Hematopoietic multipotent progenitor cell treated with erythropoietin and hydrocortisone succinate and interleukin-3 and kit ligand, for 8 days (in vitro differentiated cells): ENCODE measurements at regions not wholly inside any gene's neighbourhood (a gene's known extent, or its start where the extent isn't known, plus 50 kb on each side); places are given as distances from the start of the nearest gene placed in this dataset.
A peak's percentile ranks its signal among the peaks of the same experiment; 100 is the strongest.
"Not testable (repeated sequence)": the region's sequence is repeated elsewhere in the genome, so short reads cannot be mapped to it uniquely, and the experiment has no call there.

Source experiments
- DNase-seq: peaks from one replicate; pipeline ENCODE4 v3.0.0-alpha.2; 2015

DNA sequence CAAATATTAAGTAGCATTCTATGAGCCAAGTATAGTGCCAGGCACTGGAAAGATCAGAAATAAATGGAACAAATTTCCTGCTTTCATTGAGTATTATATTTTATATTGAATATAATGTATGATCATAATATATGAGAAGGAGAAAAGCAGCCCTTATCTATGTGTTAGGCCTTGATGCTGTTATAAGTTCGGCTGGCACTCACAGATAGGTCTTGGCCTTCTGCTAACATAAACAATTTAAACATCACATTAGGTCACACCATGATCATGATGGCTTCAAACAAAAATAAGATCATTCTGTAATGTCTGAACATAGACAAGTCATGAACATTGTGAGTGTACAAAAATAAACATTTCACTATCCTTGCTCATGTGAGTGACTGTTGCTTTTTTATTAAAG, 584.0 kb upstream of the ZNF385D start:
- peak; percentile 51 for DNase-seq

DNA sequence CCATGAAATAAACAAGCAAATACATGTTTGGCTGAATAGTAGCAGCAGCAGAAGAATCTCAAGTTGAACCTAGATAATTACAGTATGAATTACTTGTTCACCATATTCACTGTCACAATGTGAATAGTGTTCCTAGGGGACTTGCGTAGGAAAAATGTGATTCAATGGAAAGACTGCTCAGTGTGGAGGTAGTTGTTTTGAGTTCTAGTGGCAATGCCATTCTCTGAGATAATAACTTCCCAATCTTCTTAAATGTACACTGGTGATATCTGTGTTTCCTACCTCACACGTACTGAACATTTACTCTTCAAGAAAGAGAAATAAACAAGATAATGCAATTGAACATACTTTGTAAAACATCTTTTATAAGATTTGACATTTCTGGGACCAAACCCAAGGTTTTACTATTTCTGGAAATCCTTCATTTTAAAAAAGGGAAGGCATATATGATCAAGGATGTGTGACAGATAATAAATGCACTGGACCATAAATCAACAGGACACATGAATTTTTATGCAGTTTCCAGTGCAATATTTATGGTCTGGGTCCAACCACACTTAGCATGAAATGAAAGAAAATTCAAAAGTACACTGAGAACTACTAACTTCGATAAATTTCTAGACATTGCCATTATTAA, 598.3 kb upstream of the ZNF385D start:
- no peak for DNase-seq

DNA sequence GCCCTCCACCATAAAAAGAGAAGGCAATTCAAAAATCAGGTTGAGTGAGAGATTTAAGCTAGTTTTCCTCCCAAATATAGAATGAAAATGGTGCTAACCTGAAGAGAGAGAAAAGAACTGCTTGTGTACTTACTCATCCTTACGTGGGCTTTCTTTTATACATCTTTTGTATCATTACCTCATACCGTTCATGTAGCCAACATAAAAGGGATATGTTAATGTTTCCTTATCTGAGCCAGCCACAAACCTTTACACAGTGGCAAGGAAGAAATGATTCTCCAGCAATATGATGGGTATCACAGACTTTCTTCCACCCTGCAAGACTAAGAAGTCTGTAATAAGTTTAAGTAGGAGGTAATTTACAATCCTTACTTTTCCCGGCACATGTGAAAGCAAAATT, 600.8 kb upstream of the ZNF385D start:
- DNase-seq = peak; percentile 16

DNA sequence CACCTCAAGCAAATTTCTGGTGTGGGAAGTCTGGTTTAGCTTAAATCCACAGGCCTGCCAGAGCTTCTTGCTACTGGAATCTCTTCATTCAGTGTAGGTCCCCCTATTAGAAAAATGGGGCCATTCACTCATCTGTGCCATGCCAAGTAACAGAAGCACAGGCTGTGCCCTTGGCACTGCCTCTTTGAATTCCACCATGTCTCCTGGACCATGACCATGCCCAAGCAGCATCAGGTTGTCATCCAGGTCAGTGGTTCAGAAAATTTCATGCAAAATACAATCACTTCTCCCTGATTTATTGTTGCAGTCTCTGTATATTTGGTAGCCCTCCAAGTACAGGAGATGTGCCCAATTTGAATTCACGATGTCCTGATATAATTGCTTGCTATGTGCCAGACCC, 602.1 kb upstream of the ZNF385D start:
- no peak for DNase-seq

DNA sequence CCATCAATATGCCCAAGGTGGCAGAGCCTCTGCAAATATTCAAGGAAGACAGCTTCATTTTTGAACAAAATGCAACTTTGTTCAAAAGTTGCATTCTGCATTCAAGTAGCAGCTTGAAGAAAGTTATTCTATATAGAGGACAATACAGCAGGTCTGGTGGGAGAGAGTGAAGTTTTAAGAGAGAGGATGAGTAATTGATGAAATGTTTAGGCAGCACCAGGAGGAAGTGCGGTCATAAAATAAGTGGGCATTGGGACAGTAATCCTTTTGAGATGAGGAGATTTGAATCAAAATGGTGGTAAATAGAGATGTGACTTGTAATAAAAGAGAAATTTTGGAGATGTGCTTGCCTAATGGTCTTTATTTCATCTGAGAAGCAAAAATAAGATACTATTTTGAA, 607.3 kb upstream of the ZNF385D start:
- no peak for DNase-seq

DNA sequence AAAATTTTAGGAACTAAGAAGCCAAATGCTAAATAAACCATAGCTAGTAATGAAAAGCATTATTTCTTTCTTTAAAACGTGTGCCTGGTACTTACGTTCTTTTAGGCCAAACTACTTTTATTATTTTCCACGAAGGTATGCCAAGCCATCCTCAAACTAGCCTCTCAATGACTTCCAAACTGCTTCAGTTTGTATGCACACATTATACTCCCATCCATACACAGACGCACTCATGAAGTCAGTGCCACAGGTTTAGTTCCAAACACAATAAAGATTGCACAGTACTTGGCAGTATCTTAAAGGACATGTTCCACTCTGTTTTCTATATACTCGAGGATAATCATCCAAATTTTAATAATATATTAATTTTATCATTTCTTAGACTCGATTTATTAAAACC, 609.2 kb upstream of the ZNF385D start:
- DNase-seq = no peak

DNA sequence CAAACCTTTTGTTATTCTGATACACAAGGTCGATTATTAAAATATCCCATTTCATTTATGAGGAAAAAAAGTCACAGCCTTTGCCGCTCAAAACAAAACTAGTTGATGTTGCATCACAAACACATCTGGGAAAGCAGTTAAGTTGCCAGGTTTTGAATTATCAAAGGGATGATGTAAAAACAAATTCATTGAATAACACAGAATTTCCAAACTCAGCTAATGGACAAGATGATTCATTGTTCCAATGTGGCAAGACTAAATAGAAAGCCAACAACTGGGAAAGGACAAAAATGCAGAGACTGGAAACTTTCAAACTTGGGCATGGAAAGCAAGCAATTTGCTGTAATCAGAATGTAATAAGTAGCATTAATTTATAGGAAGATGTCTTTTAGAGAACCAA, 610.0 kb upstream of the ZNF385D start:
- DNase-seq = no peak

DNA sequence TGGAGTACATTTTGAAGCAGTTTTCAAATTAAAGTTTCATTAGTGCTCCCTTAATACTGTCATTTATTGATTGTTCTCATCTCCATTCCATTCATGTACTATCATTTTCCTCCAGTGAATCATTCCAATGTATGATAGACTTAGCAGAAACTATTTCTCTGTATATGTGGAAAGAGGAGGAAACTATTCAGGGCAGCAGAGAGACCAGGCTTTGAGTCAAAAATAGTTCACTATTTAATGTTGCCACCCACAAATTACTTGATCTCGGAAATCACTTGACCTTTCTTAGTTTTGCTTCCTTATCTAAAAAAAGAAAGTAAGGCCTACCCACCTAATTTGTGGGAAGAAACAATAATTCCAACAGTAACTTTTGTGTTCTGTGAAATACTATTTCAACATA, 610.5 kb upstream of the ZNF385D start:
- no peak for DNase-seq

DNA sequence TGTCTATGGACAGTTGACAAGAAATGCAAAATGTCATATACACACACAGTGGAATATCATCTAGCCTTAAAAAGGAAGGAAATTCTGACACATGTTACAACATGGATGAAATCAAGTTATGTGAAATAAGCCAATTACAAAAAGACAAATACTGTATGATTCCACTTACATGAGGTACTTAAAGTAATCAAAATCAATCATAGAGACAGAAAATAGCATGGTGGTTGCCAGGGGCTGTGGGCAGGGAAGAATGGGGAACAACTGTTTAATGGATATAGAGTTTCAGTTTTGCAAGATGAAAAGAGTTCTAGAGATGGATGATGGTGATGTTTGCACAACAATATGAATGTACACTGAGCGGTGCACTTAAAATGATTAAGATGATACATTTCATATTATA, 613.8 kb upstream of the ZNF385D start:
- DNase-seq = no peak

DNA sequence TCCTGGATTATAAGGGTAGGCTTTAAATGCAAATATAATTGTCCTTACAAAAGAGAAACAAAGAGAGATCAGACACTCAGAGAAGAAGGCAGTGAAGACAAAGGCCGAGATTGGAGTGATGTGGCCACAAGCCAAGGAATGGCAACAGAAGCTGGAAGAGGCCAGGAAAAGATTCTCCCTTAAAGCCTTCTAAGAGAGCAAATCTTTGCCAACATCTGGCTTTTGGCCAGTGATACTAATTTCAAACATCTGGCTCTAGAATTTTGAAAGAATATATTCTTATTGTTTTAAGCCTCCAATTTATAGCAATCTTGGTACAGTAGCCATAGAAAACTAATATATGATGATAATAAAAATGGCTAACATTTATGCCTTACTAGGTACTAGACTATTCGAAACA, 615.8 kb upstream of the ZNF385D start:
- no peak for DNase-seq

DNA sequence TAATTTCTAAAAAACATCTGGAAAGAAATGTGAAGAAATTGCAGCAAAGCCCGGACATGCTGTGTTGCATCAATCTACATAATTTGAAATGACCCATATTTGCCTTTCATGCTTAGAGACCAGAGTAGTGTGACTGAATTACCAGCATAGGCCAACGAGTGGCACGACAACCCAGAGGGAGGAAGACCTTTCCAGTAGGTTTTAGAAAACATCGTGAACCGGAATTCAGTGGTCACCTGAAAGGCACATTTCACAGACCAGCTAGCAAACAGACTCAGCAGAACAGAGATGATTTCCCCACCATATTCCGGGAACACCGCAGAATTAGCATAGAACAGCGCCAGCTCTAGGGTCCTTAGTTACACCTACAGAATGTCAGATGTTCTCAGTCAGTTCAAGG, 620.0 kb upstream of the ZNF385D start:
- peak; percentile 36 for DNase-seq

DNA sequence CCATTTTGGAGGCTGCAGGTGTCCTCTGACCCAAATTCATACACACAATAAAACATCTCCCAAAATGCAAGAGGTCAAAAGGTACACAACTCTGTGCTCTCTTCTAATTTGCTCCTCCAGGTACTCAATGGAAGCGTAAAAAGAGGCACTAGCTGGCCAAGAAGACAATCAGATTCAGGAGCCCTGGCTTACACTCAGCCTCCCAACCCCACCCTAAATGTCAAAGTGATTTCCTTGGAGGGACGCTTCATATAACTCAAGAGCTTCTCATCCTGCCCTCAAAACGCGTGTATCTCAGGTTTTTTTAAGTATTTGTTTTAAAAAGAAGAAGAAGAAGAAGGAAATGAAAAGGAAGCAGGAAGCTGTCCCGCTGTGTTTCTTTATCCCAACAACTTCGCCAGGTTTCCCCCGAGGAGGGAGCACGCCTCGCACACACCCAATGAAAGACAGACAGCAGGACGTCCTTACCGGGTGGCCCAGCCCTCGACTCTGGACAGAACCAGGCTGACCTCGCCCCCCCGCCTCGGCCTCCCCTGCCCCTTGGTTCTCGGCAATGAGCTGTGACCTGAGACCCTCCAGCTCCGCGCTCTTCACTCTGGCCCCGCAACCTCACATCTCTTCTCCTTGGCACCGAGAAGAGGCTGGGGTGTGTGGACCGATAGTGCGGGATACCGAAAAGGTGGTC, 620.7 kb upstream of the ZNF385D start:
- DNase-seq = peak; percentile 34

DNA sequence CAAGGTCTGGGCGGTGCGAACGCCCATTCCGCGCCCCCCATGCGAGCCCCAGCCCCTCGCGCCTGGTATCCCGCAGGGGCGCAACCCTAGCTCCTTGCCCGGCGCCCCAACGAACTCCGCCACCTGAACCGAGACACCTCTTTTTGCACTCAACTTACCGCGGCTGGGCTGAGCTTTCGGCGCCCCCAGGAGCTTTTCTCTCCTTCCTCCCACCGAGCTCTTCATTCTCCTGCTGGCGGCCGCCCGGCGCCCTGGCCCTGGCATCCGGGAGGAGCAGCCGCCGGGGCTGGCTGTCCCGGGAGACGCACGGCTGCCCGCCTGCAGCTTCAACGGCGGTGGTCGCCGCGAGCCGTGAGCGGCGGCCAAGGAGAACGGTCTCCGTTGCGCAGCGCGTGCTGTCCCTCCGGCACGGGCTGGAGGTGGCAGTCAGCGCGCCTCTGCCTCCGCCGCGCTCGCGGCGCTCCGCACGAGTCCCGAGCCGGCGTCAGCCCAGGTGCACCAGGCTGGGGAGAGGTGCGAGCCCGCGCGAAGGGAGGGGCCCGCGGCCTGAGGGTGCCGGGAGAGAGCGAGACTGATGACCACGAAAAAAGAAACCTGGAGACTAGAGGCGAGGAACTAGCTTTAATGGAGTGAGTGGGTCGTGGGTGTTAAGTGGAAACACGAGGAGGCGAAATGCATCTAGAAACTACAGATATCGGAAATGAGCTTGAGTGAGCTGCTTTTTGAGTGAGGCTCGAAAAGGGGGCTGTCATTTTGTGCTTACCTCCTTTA, 621.5 kb upstream of the ZNF385D start:
- DNase-seq = peak; percentile 26

DNA sequence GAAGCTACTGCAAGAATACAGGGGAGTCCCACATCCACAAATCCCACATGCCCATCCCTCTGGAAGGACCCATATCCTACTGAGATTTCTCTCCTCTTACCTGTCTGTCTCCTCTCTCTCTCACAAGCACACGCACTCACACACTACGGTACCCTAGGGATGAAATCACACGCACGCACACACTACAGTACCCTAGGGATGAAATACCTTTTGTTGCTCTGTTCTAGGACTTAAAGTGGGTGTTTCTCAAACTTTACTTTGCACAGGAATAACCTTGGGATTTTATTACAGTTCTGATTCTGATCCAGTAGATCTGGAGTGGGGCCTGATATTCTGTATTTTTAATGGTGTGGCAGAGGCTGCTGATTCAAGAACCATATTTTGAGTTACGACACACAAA, 622.2 kb upstream of the ZNF385D start:
- no peak for DNase-seq

DNA sequence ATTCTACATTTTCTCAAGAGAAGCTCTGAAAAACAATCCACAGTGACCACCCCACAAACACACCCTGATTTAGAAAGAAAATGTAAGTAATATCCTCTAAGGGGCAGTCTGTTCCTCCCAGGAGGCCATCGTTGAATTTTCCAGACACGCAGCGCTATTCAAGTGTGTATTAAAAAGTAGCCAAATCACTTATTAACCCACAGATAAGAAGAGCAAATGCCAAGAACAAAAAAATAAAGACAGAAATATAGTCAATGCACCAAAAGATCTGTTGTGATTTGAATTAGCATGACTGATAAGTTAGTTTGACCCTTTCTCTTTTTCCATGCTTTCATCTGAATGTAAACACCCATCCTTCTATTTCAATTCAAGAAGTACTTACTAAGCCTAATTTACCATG, 622.8 kb upstream of the ZNF385D start:
- DNase-seq = no peak

DNA sequence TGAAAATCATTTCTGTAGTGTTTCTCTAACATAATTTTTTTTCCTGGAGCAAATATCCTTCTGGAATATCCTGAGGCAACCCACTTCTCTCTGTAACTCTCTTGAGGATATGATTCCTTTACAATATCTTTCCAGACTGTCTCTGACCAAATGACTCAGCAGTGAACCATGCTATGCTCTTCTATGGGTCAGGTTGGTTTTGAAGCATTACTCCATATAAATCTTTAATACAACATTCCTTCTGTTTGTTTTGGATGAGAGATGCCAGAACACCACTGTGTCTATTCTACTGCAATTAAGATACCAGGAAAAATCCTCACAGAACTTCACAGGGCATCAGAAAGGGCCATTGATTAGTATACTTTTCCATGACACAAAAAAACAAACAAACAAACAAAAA, 626.4 kb upstream of the ZNF385D start:
- no peak for DNase-seq

DNA sequence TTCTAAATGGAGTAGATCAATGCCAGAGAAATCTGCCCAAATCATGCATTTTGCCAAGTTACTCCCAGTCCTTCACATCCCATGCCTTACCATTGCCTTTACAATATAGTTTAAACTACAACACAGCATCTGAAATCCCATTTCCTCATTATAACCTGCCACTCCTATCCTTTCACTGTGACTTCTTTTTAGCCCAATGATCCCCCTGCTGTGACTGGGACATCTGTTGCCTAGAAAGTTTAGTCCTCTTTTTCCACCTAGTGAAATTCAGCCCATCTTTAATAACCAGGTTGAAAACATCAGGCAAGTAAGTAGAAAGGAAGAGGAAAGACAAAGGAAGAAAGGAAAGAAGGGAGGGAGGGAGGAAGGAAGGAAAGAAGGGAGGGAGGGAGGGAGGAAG, 627.9 kb upstream of the ZNF385D start:
- DNase-seq = no peak

DNA sequence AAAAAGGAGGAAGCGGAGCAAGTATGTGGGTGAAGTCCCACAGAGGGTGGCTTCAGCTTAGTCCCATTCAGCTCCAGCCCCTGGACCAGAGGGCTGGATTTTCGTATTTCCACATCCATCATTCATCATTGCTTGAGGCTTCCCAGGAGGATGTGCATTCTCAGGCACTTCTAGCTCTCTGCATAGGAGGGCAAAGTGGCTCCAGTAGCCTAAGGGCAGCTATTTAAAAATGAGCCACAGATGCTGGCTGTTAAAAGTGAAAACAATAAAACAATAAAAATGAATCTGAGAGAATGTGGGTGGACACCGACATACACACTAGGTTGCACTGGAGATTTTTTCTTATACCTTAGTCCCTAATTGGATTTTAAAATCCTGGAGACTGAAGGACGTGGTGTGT, 629.2 kb upstream of the ZNF385D start:
- DNase-seq = no peak

DNA sequence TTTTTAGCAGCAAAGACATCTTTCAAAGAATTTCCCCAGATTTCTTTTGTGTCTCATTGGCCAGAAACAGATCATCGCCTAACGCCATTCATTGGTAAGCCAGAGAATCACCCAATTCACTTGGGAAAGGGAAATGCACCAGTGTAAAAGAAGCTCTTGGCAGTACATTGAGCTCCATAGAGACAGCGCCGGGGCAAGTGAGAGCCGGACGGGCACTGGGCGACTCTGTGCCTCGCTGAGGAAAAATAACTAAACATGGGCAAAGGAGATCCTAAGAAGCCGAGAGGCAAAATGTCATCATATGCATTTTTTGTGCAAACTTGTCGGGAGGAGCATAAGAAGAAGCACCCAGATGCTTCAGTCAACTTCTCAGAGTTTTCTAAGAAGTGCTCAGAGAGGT, 630.6 kb upstream of the ZNF385D start:
- not testable (repeated sequence) for DNase-seq

DNA sequence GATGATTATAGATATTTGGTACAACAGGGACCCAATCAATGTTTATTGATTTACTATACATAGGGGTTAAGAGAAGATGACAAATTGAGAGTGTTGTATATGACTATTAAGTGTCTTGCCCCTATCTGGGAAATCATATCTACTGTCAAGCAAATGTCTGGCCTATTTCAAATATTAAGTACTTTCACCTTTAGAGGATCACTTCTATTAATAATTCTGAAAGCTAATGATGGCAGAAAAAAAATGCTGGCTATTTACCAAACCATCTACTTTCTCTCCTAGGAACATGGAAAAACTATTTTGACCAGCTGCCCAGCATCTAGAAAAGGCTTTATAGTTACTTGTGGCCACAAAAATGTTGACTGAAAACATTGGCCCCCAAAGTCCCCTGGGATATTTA, 632.3 kb upstream of the ZNF385D start:
- DNase-seq = no peak

DNA sequence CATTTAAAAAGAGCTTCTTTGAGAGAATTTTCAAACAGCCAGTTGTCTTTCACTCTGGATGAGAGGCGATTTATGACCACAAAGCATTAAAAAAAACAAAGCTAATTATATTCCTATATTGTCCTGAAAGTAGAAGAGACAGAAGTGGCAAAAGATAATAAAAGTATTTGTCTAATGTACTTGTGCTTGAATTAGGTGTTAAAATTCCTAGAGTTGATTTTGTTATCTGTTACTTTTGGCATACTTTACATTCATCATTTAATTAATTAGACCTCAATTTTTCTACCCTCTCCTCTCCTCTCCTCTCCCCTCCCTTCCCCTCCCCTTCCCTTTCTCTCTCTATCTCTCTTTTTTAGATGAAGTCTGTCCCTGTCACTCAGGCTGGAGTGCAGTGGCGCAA, 635.1 kb upstream of the ZNF385D start:
- no peak for DNase-seq

DNA sequence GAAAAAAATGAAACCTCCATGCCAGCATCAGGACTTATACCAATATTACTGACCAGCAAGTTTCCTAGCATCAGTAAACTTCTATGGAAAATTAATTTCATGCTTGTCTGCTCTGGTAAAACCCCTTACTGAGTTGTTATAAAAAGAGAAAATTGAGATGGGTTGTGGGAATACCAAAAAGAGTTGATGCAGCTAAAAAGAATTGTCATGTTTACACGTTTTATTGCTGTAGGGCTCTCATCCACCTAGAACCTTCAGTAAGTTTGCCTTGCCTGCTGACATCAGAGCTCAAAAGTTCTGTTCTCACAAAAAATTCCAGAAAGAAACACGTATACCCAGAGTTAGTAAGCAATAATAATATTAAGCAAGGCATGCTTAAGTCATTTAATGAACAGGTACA, 641.3 kb upstream of the ZNF385D start:
- DNase-seq = no peak

DNA sequence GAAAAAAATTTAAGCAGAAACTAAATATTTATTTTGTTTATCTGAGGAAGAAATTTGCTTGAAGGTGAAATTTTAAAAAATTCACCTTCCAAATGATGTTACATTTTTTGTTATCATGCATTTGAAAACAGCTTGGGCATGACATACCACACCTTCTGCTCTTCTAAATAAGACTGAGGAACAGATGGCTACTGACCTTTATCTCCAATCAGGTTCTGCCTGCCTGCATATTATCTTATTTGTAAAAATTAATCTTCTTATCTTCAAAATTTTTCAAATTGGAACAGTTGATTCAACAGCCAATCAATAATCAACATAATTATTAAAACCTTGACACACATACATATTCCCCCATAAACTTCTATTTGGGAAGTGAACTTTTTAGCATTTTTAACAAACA, 641.8 kb upstream of the ZNF385D start:
- peak; percentile 30 for DNase-seq

DNA sequence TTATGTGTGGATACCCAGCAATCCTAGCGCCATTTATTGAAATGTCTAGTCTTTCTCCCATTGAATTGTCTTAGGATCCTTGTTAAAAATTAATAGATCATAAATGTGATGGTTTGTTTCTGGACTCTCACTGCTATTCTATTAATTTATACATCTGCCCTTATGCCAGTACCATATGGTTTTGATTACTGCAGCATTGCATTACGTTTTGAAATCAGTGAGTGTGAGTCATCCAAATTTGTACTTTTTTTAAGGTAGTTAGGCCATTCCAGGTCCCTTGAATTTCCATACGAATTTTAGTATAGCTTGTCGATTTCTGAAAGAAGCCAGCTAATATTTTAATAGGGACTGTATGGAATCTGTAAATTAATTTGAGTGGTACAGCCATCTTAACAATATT, 648.6 kb upstream of the ZNF385D start:
- no peak for DNase-seq
